NOMO-1 treated with dmso at 0.1 percent for 144 hours (cell line): ENCODE measurements at regions not wholly inside any gene's neighbourhood (a gene's known extent, or its start where the extent isn't known, plus 50 kb on each side); places are given as distances from the start of the nearest gene placed in this dataset.

Experiments used
- DNase-seq: peaks from one replicate; lab custom pipeline; 2025; ENCODE audit not compliant: unreplicated experiment; lab: John Stamatoyannopoulos, UW

GRCh38 chr4:117324851-117325491 lies 239.6 kb upstream of the TRAM1L1 start:
- no peak for DNase-seq

GRCh38 chr4:117326091-117326490 lies 240.7 kb upstream of the TRAM1L1 start:
- DNase-seq: no peak

- no peak for DNase-seq
Observed at GRCh38 chr4:117327491-117327890, 242.1 kb upstream of the TRAM1L1 start.

- no peak for DNase-seq
Observed at GRCh38 chr4:117328333-117328732, 243.0 kb upstream of the TRAM1L1 start.

- no peak for DNase-seq
Observed at GRCh38 chr4:117331817-117332216, 246.4 kb upstream of the TRAM1L1 start.

- no peak for DNase-seq
Observed at GRCh38 chr4:117334451-117335188, 249.2 kb upstream of the TRAM1L1 start.

- no peak for DNase-seq
Observed at GRCh38 chr4:117357437-117357836, 272.1 kb upstream of the TRAM1L1 start.

GRCh38 chr4:117357866-117358265 lies 272.5 kb upstream of the TRAM1L1 start:
- DNase-seq: no peak

GRCh38 chr4:117370944-117371668 lies 285.7 kb upstream of the TRAM1L1 start:
- no peak for DNase-seq

GRCh38 chr4:117375101-117375500 lies 289.7 kb upstream of the TRAM1L1 start:
- no peak for DNase-seq

- no peak for DNase-seq
Observed at GRCh38 chr4:117376692-117377091, 291.3 kb upstream of the TRAM1L1 start.

GRCh38 chr4:117378942-117379341 lies 293.6 kb upstream of the TRAM1L1 start:
- no peak for DNase-seq

- DNase-seq: no peak
Observed at GRCh38 chr4:117383468-117383867, 298.1 kb upstream of the TRAM1L1 start.

- DNase-seq: no peak
Observed at GRCh38 chr4:117385526-117385925, 300.1 kb upstream of the TRAM1L1 start.

GRCh38 chr4:117387072-117387471 lies 301.7 kb upstream of the TRAM1L1 start:
- no peak for DNase-seq

GRCh38 chr4:117400039-117400835 lies 314.9 kb upstream of the TRAM1L1 start:
- no peak for DNase-seq

- DNase-seq: no peak
Observed at GRCh38 chr4:117412661-117413060, 327.3 kb upstream of the TRAM1L1 start.

GRCh38 chr4:117417856-117418255 lies 332.5 kb upstream of the TRAM1L1 start:
- DNase-seq: no peak

GRCh38 chr4:117420948-117421347 lies 335.6 kb upstream of the TRAM1L1 start:
- no peak for DNase-seq

- DNase-seq: peak; percentile 26
Observed at GRCh38 chr4:117421706-117422105, 336.3 kb upstream of the TRAM1L1 start.

- no peak for DNase-seq
Observed at GRCh38 chr4:117422297-117422696, 336.9 kb upstream of the TRAM1L1 start.
